PC-9 (cell line): ENCODE measurements at regions not wholly inside any gene's neighbourhood (a gene's known extent, or its start where the extent isn't known, plus 50 kb on each side); places are given as distances from the start of the nearest gene placed in this dataset.

Experiments used
- CTCF ChIP-seq: fragments of 200-600 bp; sonication (generic); conservative IDR thresholded peaks from 2 replicates; pipeline ENCODE4 v1.6.1; 2017; ENCODE audit warnings: mixed run types, antibody characterized with exemption, mild to moderate bottlenecking, moderate library complexity
- EZH2 ChIP-seq: fragments of 200-600 bp; sonication (generic); IDR thresholded peaks from 2 replicates; pipeline ENCODE4 v1.8.0; 2017; ENCODE audit warnings: antibody characterized with exemption, low read depth

- TF ChIP-seq CTCF (no peak), EZH2 (no peak)
Observed at GRCh38 chr18:40917056-40917455, 1038.0 kb upstream of the PIK3C3 start.
